SK-N-SH (cell line): ENCODE measurements at regions not wholly inside any gene's neighbourhood (a gene's known extent, or its start where the extent isn't known, plus 50 kb on each side); places are given as distances from the start of the nearest gene placed in this dataset.

Source experiments
- CTCF ChIA-PET: fragments of 300-600, 350-600 bp; formaldehyde crosslinking; extraction: SDS; loops from one replicate; lab custom pipeline; 2021; lab: Yijun Ruan, JAX
- POLR2A ChIA-PET: fragments of 350-600 bp; sonication (Branson Sonifier 250); formaldehyde crosslinking; extraction: SDS; loops from one replicate; lab custom pipeline; 2020; ENCODE audit warnings: antibody characterized with exemption, inconsistent platforms; lab: Yijun Ruan, JAX
- DNase-seq: peaks from one replicate; pipeline ENCODE4 v3.0.0; 2012
- H2AFZ ChIP-seq: fragments of 200-600 bp; sonication (generic); 2 replicates; pipeline ENCODE4 v1.8.1; 2016; ENCODE audit warnings: antibody characterized with exemption, mild to moderate bottlenecking, low read depth
- H3F3A ChIP-seq: fragments of 200-600 bp; sonication (generic); replicated peaks from 2 replicates; pipeline ENCODE3; 2016; ENCODE audit warnings: antibody characterized with exemption, mild to moderate bottlenecking; ENCODE audit not compliant: insufficient read depth
- H3K27ac ChIP-seq, 2 experiments: fragments of 200-500 bp in 1 of 2; fragments of 200-600 bp in 1 of 2; sonication (Bioruptor generic) in 1 of 2; sonication (generic), shearing (Covaris generic) in 1 of 2; 2 replicates each; pipeline versions ENCODE4 v1.5.1 to v1.6.1; 2014 to 2016; ENCODE audit warnings: low read depth in 2 of 2, inconsistent platforms in 1 of 2, low read length in 1 of 2, mild to moderate bottlenecking in 1 of 2, mixed read lengths in 1 of 2
- H3K27me3 ChIP-seq: fragments of 200-600 bp; sonication (generic), shearing (Covaris generic); 2 replicates; pipeline ENCODE4 v1.6.1; 2016; ENCODE audit warnings: mixed run types; ENCODE audit not compliant: insufficient read depth
- H3K36me3 ChIP-seq, 2 experiments: fragments of 200-500 bp in 1 of 2; fragments of 200-600 bp in 1 of 2; sonication (Bioruptor generic) in 1 of 2; sonication (generic) in 1 of 2; replicated peaks in 1 of 2; 2 replicates each; pipeline versions ENCODE3 to v1.5.1; 2014 to 2016; ENCODE audit warnings: low read length in 1 of 2, mild to moderate bottlenecking in 1 of 2; ENCODE audit not compliant: insufficient read depth in 2 of 2, control insufficient read depth in 1 of 2
- H3K4me1 ChIP-seq, 2 experiments: fragments of 200-500 bp in 1 of 2; fragments of 200-600 bp in 1 of 2; sonication (Bioruptor generic) in 1 of 2; sonication (generic), shearing (Covaris generic) in 1 of 2; 2 replicates each; pipeline versions ENCODE4 v1.5.1 to v1.6.1; 2014 to 2016; ENCODE audit warnings: low read depth in 1 of 2, low read length in 1 of 2, mixed run types in 1 of 2; ENCODE audit not compliant: insufficient read depth in 2 of 2, control insufficient read depth in 1 of 2
- H3K4me2 ChIP-seq: fragments of 200-600 bp; sonication (generic), shearing (Covaris generic); 2 replicates; pipeline ENCODE4 v1.6.1; 2017; ENCODE audit warnings: mixed run types
- H3K4me3 ChIP-seq, 2 experiments: fragments of 200-500 bp in 1 of 2; fragments of 200-600 bp in 1 of 2; sonication (Bioruptor generic) in 1 of 2; sonication (generic), shearing (Covaris generic) in 1 of 2; 2 replicates each; pipeline versions ENCODE4 v1.5.1 to v1.8.1; 2014 to 2016; ENCODE audit warnings: low read depth in 2 of 2, inconsistent platforms in 1 of 2, low read length in 1 of 2, mild to moderate bottlenecking in 1 of 2, mixed read lengths in 1 of 2, moderate library complexity in 1 of 2
- H3K79me2 ChIP-seq: fragments of 200-600 bp; sonication (generic); 2 replicates; pipeline ENCODE4 v1.8.1; 2017; ENCODE audit warnings: mild to moderate bottlenecking; ENCODE audit not compliant: insufficient read depth
- H3K9ac ChIP-seq: fragments of 200-600 bp; sonication (generic); 2 replicates; pipeline ENCODE4 v1.6.1; 2017; ENCODE audit warnings: mixed run types
- H3K9me2 ChIP-seq: fragments of 200-600 bp; sonication (generic); 2 replicates; pipeline ENCODE4 v1.6.1; 2017; ENCODE audit warnings: mixed run types
- H3K9me3 ChIP-seq: fragments of 200-600 bp; sonication (generic); 2 replicates; pipeline ENCODE4 v1.6.1; 2017; ENCODE audit warnings: mixed run types, mild to moderate bottlenecking, moderate library complexity
- H4K20me1 ChIP-seq: fragments of 200-600 bp; sonication (generic); 2 replicates; pipeline ENCODE4 v1.6.1; 2017; ENCODE audit warnings: mild to moderate bottlenecking, mixed run types; ENCODE audit not compliant: insufficient read depth
- CHD2 ChIP-seq: fragments of 150-350 bp; IDR thresholded peaks from 2 replicates; pipeline ENCODE4 v1.6.1; 2018; ENCODE audit warnings: low read length; ENCODE audit not compliant: partially characterized antibody
- EP300 ChIP-seq, 2 experiments: IDR thresholded peaks; 2 replicates each; pipeline versions ENCODE4 v1.4.0 to v1.6.1; 2012; ENCODE audit warnings: borderline replicate concordance in 1 of 2, low read depth in 1 of 2, low read length in 1 of 2
- FOSL2 ChIP-seq: IDR thresholded peaks from 2 replicates; pipeline ENCODE4 v1.4.0; 2012; ENCODE audit warnings: low read depth, mild to moderate bottlenecking, moderate library complexity, borderline replicate concordance
- FOXJ3 ChIP-seq: sonication (generic); formaldehyde crosslinking; IDR thresholded peaks from 2 replicates; pipeline ENCODE4 v1.5.1; 2020; ENCODE audit warnings: mild to moderate bottlenecking, missing genetic modification reagents
- GATA2 ChIP-seq: sonication (generic); formaldehyde crosslinking; IDR thresholded peaks from 2 replicates; pipeline ENCODE4 v1.5.0; 2020; ENCODE audit warnings: mild to moderate bottlenecking, missing genetic modification reagents
- MAX ChIP-seq: IDR thresholded peaks from 2 replicates; pipeline ENCODE4 v1.4.0; 2012; ENCODE audit warnings: low read depth
- MXI1 ChIP-seq: IDR thresholded peaks from 2 replicates; pipeline ENCODE4 v1.6.1; 2012; ENCODE audit warnings: mild to moderate bottlenecking, low read depth, low read length, improper control_type of control experiment
- NRF1 ChIP-seq: IDR thresholded peaks from 2 replicates; pipeline ENCODE4 v1.6.1; 2012; ENCODE audit warnings: low read depth, mild to moderate bottlenecking, low read length
- RXRA ChIP-seq: IDR thresholded peaks from 2 replicates; pipeline ENCODE4 v1.4.0; 2012; ENCODE audit warnings: low read depth, mild to moderate bottlenecking, borderline replicate concordance
- SIN3A ChIP-seq: IDR thresholded peaks from 2 replicates; pipeline ENCODE4 v1.6.1; 2012; ENCODE audit warnings: low read depth, mild to moderate bottlenecking, low read length, moderate library complexity, borderline replicate concordance
- TEAD4 ChIP-seq: IDR thresholded peaks from 2 replicates; pipeline ENCODE4 v1.4.0; 2012; ENCODE audit warnings: mild to moderate bottlenecking, borderline replicate concordance; ENCODE audit not compliant: insufficient read depth
- USF1 ChIP-seq: IDR thresholded peaks from 2 replicates; pipeline ENCODE4 v1.4.0; 2012; ENCODE audit warnings: low read depth, borderline replicate concordance
- USF2 ChIP-seq: fragments of 150-350 bp; IDR thresholded peaks from 2 replicates; pipeline ENCODE4 v1.6.1; 2017; ENCODE audit warnings: antibody characterized with exemption, low read length, low read depth, borderline replicate concordance
- ZBTB33 ChIP-seq: IDR thresholded peaks from 2 replicates; pipeline ENCODE4 v1.4.0; 2012; ENCODE audit warnings: low read depth, borderline replicate concordance
- WGBS: methylation state at CpG from one replicate; pipeline ENCODE4 v1.1.6; 2017; ENCODE audit warnings: low lambda C conversion rate; 5-methylcytosine and 5-hydroxymethylcytosine counted together

GRCh38 chr22:19610518-19611253, 86.5 kb upstream of the CLDN5 start:
- CTCF ChIA-PET = interaction anchor here (0.7 to 2.2 kb wide), 2 partner anchors 19 to 120 kb away, joined by 3 to 11 read pairs; no protein-coding TSS in a partner anchor
- no peak for DNase-seq
- POLR2A ChIA-PET = no interaction called here

GRCh38 chr22:19611590-19611989, 87.4 kb upstream of the CLDN5 start:
- H4K20me1 ChIP-seq = no peaks in the 10 kb centered on the region
- WGBS = 65% methylated on average over 10 of the region's 16 CpGs
- no peak overlapping the region for H3K27ac ChIP-seq
- H3K36me3 ChIP-seq = no peaks in the 10 kb centered on the region
- no peak overlapping the region for H2AFZ ChIP-seq
- no peak overlapping the region for H3K9ac ChIP-seq
- no peak overlapping the region for H3K4me2 ChIP-seq
- H3K27me3 ChIP-seq = peaks cover 28% of the 10 kb centered on the region
- H3K9me2 ChIP-seq = no peaks in the 10 kb centered on the region
- no peaks in the 10 kb centered on the region for H3K9me3 ChIP-seq
- TF ChIP-seq EP300 (IDR thresholded peaks at IDR 0.05; ENCODE audit: borderline replicate concordance in 1 of 2, low read depth in 1 of 2, low read length in 1 of 2) (no peak), NRF1 (no peak), CHD2 (no peak), SIN3A (no peak), USF2 (no peak), ZBTB33 (no peak), GATA2 (CRISPR knock-in tag) (no peak), TEAD4 (no peak), MXI1 (no peak), FOSL2 (no peak), MAX (no peak)
- ChIA-PET CTCF (interaction anchor here (3.1 kb wide), 1 partner anchor 18 kb away, joined by 11 read pairs; no protein-coding TSS in a partner anchor), POLR2A (no interaction called here)
- no peak overlapping the region for H3K4me3 ChIP-seq
- DNase-seq = no peak
- H3K4me1 ChIP-seq = no peaks in the 10 kb centered on the region
- no peaks in the 10 kb centered on the region for H3F3A ChIP-seq
- no peaks in the 10 kb centered on the region for H3K79me2 ChIP-seq

More at GRCh38 chr22:19610518-19611253, 86.5 kb upstream of the CLDN5 start:
- no peaks in the 10 kb centered on the region for H3K4me1 ChIP-seq
- H3K9ac ChIP-seq = no peak overlapping the region
- no peaks in the 10 kb centered on the region for H3K79me2 ChIP-seq
- H3K4me2 ChIP-seq = no peak overlapping the region
- no peaks in the 10 kb centered on the region for H3K36me3 ChIP-seq
- no peaks in the 10 kb centered on the region for H3K9me2 ChIP-seq
- peaks cover 28% of the 10 kb centered on the region for H3K27me3 ChIP-seq
- WGBS = 54% methylated on average over 11 of the region's 14 CpGs
- no peak overlapping the region for H2AFZ ChIP-seq
- no peak overlapping the region for H3K4me3 ChIP-seq
- no peaks in the 10 kb centered on the region for H4K20me1 ChIP-seq
- H3K9me3 ChIP-seq = no peaks in the 10 kb centered on the region
- H3F3A ChIP-seq = no peaks in the 10 kb centered on the region
- no peak overlapping the region for H3K27ac ChIP-seq
- TF ChIP-seq NRF1 = no peak
- no peak for TF ChIP-seq SIN3A
- TF ChIP-seq EP300 (IDR thresholded peaks at IDR 0.05; ENCODE audit: borderline replicate concordance in 1 of 2, low read depth in 1 of 2, low read length in 1 of 2) = no peak
- TF ChIP-seq GATA2 (CRISPR knock-in tag) = no peak
- TF ChIP-seq FOXJ3 = no peak
- no peak for TF ChIP-seq MXI1
- no peak for TF ChIP-seq RXRA
- TF ChIP-seq USF1 = no peak
- TF ChIP-seq, all 33 proteins: peak for 0
